ENCODE measurements at regions not wholly inside any gene's neighbourhood (a gene's known extent, or its start where the extent isn't known, plus 50 kb on each side); places are given as distances from the start of the nearest gene placed in this dataset.

DNA sequence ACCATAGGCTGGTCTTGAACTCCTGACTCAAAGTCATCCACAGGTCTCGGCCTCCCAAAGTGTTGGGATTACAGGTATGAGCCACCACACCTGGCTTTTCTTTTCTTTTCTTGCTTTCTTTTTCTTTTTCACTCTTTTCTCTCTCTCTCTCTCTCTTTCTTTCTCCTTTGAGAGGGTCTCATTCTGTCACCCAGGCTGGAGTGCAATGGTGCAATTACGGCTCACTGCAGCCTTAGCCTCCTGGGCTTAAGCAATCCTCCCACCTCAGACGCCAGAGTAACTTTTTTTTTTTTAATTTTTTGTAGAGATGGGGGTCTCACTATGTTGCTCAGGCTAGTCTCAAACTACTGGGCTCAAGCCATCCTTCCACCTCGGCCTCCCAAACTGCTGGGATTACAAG, 133.1 kb upstream of the UBE2E1 start:
- Mint-ChIP-seq H3K4me3 (no peak overlapping the region), H3K27ac (no peak overlapping the region), H3K36me3 (ENCODE audit: low read depth) (no peaks in the 10 kb centered on the region), H3K4me1 (ENCODE audit: low read depth) (no peaks in the 10 kb centered on the region), H3K9me3 (no peaks in the 10 kb centered on the region), H3K27me3 (peaks cover 37% of the 10 kb centered on the region)
- H3K27me3 ChIP-seq (ENCODE audit: control insufficient read depth in 1 of 2, insufficient read depth in 2 of 2, low read length in 2 of 2), result peaks cover 0 to 8% of the 10 kb centered on the region in 2 experiments
- intact Hi-C loops (cut with DNase I, micrococcal nuclease), result no loop called here
- no peak for ATAC-seq (ENCODE audit: poor library complexity)
- H3K27ac ChIP-seq (ENCODE audit: low read depth in 1 of 2, low read length in 2 of 2), result no peak overlapping the region
- no peaks in the 10 kb centered on the region for H3K36me3 ChIP-seq (ENCODE audit: insufficient read depth, low read length)
- no peaks in the 10 kb centered on the region for H3K4me1 ChIP-seq (ENCODE audit: insufficient read depth, low read length)
- ChIA-PET POLR2A (no interaction called here), CTCF (no interaction called here)
- H3K4me3 ChIP-seq (ENCODE audit: low read length), result no peak overlapping the region
- no peak for DNase-seq
- TF ChIP-seq, protein P1, sequence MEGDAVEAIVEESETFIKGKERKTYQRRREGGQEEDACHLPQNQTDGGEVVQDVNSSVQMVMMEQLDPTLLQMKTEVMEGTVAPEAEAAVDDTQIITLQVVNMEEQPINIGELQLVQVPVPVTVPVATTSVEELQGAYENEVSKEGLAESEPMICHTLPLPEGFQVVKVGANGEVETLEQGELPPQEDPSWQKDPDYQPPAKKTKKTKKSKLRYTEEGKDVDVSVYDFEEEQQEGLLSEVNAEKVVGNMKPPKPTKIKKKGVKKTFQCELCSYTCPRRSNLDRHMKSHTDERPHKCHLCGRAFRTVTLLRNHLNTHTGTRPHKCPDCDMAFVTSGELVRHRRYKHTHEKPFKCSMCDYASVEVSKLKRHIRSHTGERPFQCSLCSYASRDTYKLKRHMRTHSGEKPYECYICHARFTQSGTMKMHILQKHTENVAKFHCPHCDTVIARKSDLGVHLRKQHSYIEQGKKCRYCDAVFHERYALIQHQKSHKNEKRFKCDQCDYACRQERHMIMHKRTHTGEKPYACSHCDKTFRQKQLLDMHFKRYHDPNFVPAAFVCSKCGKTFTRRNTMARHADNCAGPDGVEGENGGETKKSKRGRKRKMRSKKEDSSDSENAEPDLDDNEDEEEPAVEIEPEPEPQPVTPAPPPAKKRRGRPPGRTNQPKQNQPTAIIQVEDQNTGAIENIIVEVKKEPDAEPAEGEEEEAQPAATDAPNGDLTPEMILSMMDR (IDR thresholded peaks at IDR 0.05), result no peak
- no peaks in the 10 kb centered on the region for H3K9me3 ChIP-seq (ENCODE audit: control insufficient read depth in 1 of 2, insufficient read depth in 1 of 2, low read length in 2 of 2)

DNA sequence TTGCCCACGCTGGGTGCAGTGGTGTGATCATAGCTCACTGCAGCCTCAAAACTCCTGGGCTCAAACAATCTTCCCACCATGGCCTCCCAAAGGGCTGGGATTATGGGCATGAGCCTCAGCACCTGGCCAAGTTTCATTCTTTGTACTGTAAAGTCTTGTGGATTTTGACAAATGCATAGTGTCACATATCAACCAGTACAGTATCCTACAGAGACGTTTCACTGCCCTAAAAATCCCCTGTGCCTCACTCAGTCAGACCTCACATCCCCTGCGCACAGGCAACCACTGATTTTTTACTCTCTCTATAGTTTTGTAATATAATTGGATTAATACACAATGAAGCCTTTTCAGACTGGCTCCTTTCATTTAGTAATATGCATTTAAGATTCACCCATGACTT, 130.7 kb upstream of the UBE2E1 start:
- no peak overlapping the region for H3K4me3 Mint-ChIP-seq

DNA sequence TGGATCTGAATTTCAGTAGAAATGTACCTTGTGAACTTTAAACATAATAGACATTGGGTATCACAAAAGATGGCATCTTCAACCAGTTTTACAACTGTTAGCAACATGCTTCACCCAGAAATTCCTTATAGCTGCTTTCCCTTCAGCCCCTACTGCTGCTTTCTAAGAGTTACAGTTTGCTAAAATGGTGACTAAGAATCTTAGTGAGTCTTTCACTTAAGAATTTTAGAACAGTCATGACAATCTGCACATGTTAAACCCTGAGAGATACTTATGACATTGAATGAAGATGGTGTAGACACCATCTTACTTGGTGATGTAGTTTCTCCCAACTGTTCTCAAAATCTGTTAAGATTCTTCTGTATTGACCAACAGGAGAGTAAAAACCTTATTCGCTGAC, 129.7 kb upstream of the UBE2E1 start:
- Mint-ChIP-seq H3K4me1 (ENCODE audit: low read depth) (no peaks in the 10 kb centered on the region), H3K27ac (no peak overlapping the region), H3K27me3 (peaks cover 19% of the 10 kb centered on the region), H3K4me3 (no peak overlapping the region), H3K9me3 (no peaks in the 10 kb centered on the region), H3K36me3 (ENCODE audit: low read depth) (no peaks in the 10 kb centered on the region)
- ChIA-PET CTCF (no interaction called here), POLR2A (no interaction called here)
- Histone ChIP-seq H3K27ac (ENCODE audit: low read depth in 1 of 2, low read length in 2 of 2) (no peak overlapping the region), H3K36me3 (ENCODE audit: insufficient read depth, low read length) (no peaks in the 10 kb centered on the region), H3K9me3 (ENCODE audit: control insufficient read depth in 1 of 2, insufficient read depth in 1 of 2, low read length in 2 of 2) (no peaks in the 10 kb centered on the region), H3K27me3 (ENCODE audit: control insufficient read depth in 1 of 2, insufficient read depth in 2 of 2, low read length in 2 of 2) (peaks cover 0 to 7% of the 10 kb centered on the region in 2 experiments), H3K4me3 (ENCODE audit: low read length) (no peak overlapping the region), H3K4me1 (ENCODE audit: insufficient read depth, low read length) (no peaks in the 10 kb centered on the region)
- ATAC-seq (ENCODE audit: poor library complexity), result no peak
- intact Hi-C loops (cut with DNase I, micrococcal nuclease), result no loop called here
- no peak for DNase-seq
- TF ChIP-seq, protein P1 (IDR thresholded peaks at IDR 0.05), result no peak

More for the DNA sequence above, 130.7 kb upstream of the UBE2E1 start:
- ATAC-seq (ENCODE audit: poor library complexity) (no peak), DNase-seq (no peak)
- H3K4me1 Mint-ChIP-seq (ENCODE audit: low read depth), result no peaks in the 10 kb centered on the region
- intact Hi-C loops (cut with DNase I, micrococcal nuclease), result no loop called here
- Histone ChIP-seq H3K27ac (ENCODE audit: low read depth in 1 of 2, low read length in 2 of 2) (no peak overlapping the region), H3K9me3 (ENCODE audit: control insufficient read depth in 1 of 2, insufficient read depth in 1 of 2, low read length in 2 of 2) (no peaks in the 10 kb centered on the region), H3K4me1 (ENCODE audit: insufficient read depth, low read length) (no peaks in the 10 kb centered on the region), H3K4me3 (ENCODE audit: low read length) (no peak overlapping the region), H3K27me3 (ENCODE audit: control insufficient read depth in 1 of 2, insufficient read depth in 2 of 2, low read length in 2 of 2) (peaks cover 0 to 8% of the 10 kb centered on the region in 2 experiments), H3K36me3 (ENCODE audit: insufficient read depth, low read length) (no peaks in the 10 kb centered on the region)
- no peaks in the 10 kb centered on the region for H3K36me3 Mint-ChIP-seq (ENCODE audit: low read depth)
- ChIA-PET CTCF (no interaction called here), POLR2A (no interaction called here)
- TF ChIP-seq, protein P1 (IDR thresholded peaks at IDR 0.05), result no peak
- H3K27ac Mint-ChIP-seq, result no peak overlapping the region
- H3K27me3 Mint-ChIP-seq, result peaks cover 29% of the 10 kb centered on the region
- no peaks in the 10 kb centered on the region for H3K9me3 Mint-ChIP-seq
